Epithelial cell of esophagus (primary cell): ENCODE measurements at regions not wholly inside any gene's neighbourhood (a gene's known extent, or its start where the extent isn't known, plus 50 kb on each side); places are given as distances from the start of the nearest gene placed in this dataset.
A peak's percentile ranks its signal among the peaks of the same experiment; 100 is the strongest.

Source experiments
- DNase-seq: peaks from one replicate; pipeline ENCODE4 v3.0.0; 2010; ENCODE audit warnings: low read depth
- H3K4me3 ChIP-seq: 2 replicates; pipeline ENCODE4 v1.5.1; 2011; ENCODE audit warnings: mild to moderate bottlenecking, low read length, control low read depth
- TF ChIP-seq, protein P1 (sequence below): IDR thresholded peaks from 2 replicates; pipeline ENCODE4 v1.5.1; 2011; ENCODE audit warnings: low read depth, mild to moderate bottlenecking, low read length, control low read depth, inconsistent platforms; ENCODE audit not compliant: insufficient read depth; ENCODE audit errors: missing control alignments

DNA sequence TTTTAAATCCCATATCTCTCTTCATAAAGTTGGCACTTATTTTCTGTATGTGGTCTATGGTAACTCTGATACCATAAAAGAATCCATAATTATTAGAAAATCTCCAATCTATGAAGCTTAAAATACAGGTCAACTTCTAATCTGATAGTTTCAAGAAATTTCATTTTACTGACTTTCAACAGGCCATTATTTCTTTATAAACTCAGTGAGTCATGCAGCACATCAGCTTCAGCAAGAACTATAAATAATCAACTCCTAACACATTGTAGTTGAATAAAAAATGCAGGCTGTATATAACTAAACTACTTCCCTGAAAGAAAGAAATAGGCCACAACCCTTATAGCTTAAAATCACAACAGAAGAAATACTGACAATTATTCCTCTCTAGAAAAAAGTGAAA lies 204.3 kb upstream of the CCDC150 start:
- no peak overlapping the region for H3K4me3 ChIP-seq
- DNase-seq = no peak
- TF ChIP-seq, protein P1, sequence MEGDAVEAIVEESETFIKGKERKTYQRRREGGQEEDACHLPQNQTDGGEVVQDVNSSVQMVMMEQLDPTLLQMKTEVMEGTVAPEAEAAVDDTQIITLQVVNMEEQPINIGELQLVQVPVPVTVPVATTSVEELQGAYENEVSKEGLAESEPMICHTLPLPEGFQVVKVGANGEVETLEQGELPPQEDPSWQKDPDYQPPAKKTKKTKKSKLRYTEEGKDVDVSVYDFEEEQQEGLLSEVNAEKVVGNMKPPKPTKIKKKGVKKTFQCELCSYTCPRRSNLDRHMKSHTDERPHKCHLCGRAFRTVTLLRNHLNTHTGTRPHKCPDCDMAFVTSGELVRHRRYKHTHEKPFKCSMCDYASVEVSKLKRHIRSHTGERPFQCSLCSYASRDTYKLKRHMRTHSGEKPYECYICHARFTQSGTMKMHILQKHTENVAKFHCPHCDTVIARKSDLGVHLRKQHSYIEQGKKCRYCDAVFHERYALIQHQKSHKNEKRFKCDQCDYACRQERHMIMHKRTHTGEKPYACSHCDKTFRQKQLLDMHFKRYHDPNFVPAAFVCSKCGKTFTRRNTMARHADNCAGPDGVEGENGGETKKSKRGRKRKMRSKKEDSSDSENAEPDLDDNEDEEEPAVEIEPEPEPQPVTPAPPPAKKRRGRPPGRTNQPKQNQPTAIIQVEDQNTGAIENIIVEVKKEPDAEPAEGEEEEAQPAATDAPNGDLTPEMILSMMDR = no peak

DNA sequence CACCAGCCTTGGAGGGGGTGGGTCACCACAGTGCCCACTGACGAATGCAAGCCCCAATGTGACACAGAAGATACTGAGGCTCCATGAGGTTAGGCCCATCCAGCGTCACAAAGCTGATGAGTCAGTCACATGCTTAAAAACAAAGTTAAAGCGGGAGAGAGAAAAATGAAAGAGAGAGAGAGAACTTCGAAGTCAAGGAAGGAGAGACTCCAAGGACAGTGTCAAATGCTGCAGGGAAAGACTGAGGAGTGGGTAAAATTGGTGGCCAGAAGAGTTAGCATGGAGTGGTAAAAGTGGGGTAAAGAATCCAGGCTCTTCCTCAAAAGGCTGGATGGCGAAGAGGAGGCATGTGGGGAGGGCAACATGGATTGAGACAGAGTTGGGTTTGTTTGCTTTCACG lies 201.9 kb upstream of the CCDC150 start:
- H3K4me3 ChIP-seq = no peak overlapping the region
- no peak for DNase-seq
- TF ChIP-seq, protein P1 = no peak

DNA sequence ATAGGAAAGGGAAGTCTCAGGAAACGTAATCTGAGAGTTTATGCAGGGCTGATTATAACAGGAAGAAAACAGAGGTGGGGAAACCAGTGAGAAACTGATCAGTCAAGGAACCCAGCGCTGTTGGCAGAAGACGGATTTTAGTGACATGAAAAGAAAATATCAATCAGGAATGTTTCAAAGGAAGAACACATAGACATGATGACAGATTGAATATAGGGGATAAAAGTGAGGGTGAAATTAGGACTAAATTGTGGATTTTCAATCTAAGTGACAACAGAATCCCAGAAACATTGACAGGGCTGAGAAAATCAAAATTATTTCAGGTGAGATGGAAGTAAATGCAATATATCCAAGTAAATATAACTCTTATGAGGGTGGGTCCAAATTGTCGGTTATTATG lies 199.8 kb upstream of the CCDC150 start:
- DNase-seq = no peak
- TF ChIP-seq, protein P1 = no peak

DNA sequence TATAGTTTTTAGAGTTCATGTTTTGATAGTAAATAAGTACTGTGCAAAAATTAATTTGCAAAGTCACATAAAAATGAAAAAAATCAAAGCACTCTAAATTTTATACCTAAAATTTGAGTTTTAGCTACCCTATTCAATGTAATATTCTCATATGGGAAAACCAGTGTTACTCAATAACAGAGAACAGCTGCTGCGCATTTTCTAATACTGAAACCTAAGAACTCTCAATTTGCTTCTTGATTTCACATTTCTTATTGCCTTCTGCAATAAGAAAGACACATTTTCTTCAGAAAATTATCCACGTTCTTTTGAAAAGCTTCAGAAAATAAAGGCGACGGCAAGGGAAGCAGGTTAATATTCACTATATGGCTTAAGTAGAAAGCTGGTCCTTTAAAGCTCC lies 199.1 kb upstream of the CCDC150 start:
- TF ChIP-seq, protein P1 = no peak
- H3K4me3 ChIP-seq = no peak overlapping the region
- DNase-seq = no peak

More for the DNA sequence above, 199.8 kb upstream of the CCDC150 start:
- no peak overlapping the region for H3K4me3 ChIP-seq

DNA sequence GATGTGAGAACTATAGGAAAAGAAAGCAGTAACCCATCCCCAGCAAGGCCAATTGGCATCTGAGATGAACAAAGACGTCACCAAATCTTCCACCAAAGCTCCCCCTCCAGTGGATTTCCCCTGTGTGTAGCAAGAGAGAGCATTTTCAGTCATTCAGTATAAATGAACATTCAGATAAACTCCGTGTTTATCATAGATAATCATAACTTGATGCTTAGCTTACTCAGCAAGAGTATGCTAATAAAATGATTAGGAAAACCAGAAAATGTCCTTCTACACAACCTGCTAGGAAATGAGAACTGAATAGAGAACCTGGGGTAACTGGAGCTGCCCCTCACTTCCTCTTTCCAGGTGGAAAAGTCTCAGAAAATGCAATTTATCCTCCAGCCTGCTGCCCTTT lies 198.0 kb upstream of the CCDC150 start:
- TF ChIP-seq, protein P1 = no peak
- no peak overlapping the region for H3K4me3 ChIP-seq
- DNase-seq = no peak

DNA sequence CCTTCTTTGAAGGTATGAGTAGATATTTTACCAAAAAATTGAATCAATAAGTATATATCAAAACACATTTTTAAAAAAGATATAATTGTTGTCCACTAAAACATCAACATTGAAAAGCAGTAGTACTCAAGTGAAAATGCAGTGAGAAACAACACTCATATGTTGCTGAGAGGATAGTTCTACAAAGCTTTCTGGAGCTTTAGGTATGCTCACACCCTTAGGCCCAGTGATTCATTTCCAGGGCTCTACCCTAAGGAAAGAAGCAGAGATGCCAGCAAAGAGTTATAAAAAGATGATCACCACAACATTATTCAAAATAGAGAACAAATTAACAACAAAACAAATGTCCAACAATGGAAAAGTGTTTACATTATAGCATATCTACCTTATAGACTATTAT lies 197.3 kb upstream of the CCDC150 start:
- peak; percentile 34 for DNase-seq
- TF ChIP-seq, protein P1 = no peak
- H3K4me3 ChIP-seq = no peak overlapping the region

DNA sequence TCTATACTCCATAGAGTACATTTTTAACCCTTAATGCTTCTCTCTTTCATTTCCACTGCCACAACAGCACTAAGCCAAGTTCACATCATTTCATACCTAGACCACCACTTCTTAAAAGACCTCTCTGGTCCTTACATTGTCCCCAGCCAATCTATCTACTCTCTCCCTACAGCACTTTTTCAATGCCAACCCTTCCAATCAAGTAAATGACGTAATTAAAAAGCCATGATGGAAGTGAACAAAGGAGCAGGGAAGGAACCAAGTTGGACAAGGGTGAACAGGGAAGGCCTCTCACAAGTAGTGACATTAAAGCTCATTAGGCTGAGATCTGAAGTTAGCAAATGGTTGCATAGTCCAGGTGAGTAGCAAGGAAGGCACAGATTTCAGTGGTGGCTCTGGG lies 195.1 kb upstream of the CCDC150 start:
- no peak for DNase-seq
- TF ChIP-seq, protein P1 = no peak
- H3K4me3 ChIP-seq = no peak overlapping the region
